ENCODE measurements at regions not wholly inside any gene's neighbourhood (a gene's known extent, or its start where the extent isn't known, plus 50 kb on each side); places are given as distances from the start of the nearest gene placed in this dataset.
"Not testable (repeated sequence)": the region's sequence is repeated elsewhere in the genome, so short reads cannot be mapped to it uniquely, and the experiment has no call there.

DNA sequence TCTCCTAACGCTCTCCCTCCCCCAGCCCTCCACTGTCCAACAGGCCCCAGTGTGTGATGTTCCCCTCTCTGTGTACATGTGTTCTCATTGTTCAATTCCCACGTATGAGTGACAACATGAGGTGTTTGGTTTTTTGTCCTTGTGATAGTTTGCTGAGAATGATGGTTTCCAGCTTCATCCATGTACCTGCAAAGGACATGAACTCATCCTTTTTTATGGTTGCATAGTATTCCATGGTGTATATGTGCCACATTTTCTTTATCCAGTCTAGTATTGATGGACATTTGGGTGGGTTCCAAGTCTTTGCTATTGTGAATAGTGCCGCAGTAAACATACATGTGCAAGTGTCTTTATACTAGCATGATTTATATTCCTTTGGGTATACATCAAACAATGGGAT lies 347.4 kb downstream of the MAGEE1 start:
- DNase-seq (ENCODE audit: low spot score), result not testable (repeated sequence)

GRCh38 chrX:76796311-76796710 lies 368.8 kb downstream of the MAGEE1 start:
- no peak for DNase-seq (ENCODE audit: low spot score)

DNA sequence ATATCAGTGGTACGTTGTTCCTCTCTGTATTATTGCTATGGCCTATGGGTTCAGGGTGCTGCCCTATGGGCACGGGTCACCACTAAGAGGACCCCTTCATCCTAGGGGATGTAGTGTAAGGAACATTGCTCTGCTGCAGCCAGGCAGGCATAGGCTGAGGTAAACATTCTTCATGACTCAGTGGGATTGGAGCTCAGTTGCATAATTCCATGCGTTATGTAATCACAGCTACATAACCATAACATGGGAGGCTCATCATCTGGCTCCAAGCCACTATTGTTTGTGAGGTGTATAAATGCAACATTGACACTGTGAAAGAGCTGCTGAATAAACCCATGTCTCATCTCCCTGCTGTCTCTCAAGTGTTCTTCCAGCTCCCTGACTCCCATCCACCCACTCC lies 375.2 kb downstream of the MAGEE1 start:
- no peak for DNase-seq (ENCODE audit: low spot score)

DNA sequence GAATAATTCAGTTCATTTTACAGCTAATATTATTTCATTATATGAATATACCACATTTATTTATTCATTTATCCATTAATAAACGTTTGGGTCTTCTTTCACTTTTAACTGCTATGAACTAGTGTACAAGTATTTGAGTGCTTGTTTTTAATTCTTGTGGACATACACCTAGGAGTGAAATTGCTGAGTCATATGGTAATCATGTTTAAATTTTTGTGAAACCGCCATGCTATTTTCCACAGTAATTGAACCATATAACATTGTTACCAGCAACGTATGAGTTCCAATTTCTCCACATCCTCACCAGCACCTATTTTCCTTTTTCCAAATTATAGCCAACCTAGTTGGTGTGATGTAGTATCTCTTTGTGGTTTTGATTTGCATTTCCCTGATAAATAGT lies 388.2 kb downstream of the MAGEE1 start:
- DNase-seq (ENCODE audit: low spot score), result no peak

DNA sequence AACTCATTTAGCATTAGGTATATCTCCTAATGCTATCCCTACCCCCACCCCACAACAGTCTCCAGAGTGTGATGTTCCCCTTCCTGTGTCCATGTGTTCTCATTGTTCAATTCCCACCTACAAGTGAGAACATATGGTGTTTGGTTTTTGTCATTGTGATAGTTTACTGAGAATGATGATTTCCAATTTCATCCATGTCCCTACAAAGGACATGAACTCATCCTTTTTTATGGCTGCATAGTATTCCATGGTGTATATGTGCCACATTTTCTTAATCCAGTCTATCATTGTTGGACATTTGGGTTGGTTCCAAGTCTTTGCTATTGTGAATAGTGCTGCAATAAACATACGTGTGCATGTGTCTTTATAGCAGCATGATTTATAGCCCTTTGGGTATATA lies 389.8 kb downstream of the MAGEE1 start:
- DNase-seq (ENCODE audit: low spot score), result not testable (repeated sequence)

GRCh38 chrX:76821276-76821675 lies 393.8 kb downstream of the MAGEE1 start:
- no peak for DNase-seq (ENCODE audit: low spot score)

- no peak for DNase-seq (ENCODE audit: low spot score)
Measured at GRCh38 chrX:76827672-76828071, 400.2 kb downstream of the MAGEE1 start.

GRCh38 chrX:76840902-76841301 lies 413.4 kb downstream of the MAGEE1 start:
- DNase-seq (ENCODE audit: low spot score), result not testable (repeated sequence)

- no peak for DNase-seq (ENCODE audit: low spot score)
Measured at GRCh38 chrX:76850851-76851250, 423.3 kb downstream of the MAGEE1 start.

DNA sequence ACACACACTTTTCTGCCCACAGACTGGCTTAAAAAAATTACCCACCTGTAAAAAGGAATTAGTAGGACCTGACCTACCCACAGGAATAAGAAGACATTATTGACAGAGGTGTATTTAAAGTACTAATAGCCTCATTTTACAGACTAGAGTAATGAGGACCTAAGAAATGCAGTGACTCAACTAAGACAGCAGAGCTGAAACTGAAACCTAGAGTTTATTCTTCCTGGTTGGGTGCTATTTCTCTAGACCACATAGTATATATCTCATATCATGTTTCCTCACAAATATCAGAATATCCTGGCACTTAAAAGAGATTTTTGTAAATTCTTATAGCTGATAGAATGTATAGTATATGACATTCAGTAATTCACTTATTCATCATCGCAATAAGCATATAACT lies 435.0 kb downstream of the MAGEE1 start:
- DNase-seq (ENCODE audit: low spot score), result no peak

- no peak for DNase-seq (ENCODE audit: low spot score)
Measured at GRCh38 chrX:76893930-76894329, 466.4 kb downstream of the MAGEE1 start.

- DNase-seq (ENCODE audit: low spot score), result no peak
Measured at GRCh38 chrX:76915836-76916235, 488.3 kb downstream of the MAGEE1 start.

DNA sequence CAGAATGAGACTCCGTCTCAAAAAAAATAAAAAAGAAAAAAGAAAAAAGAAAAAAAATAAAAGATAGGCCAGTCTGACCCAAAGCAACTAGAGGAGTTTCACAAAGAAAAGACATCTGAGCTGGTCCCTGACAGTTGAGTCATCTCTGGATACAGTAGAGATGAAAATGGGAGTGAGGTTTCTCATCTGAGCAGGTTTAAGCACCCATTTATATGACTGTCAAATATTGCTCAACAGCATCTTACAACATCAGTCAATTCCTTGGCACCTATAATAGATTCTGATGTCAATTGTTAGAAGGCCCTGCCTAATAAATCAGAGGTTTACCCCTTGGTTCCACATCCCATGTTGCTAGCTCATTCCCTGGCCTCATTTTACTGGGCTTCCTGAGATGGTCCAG lies 490.5 kb downstream of the MAGEE1 start:
- no peak for DNase-seq (ENCODE audit: low spot score)

DNA sequence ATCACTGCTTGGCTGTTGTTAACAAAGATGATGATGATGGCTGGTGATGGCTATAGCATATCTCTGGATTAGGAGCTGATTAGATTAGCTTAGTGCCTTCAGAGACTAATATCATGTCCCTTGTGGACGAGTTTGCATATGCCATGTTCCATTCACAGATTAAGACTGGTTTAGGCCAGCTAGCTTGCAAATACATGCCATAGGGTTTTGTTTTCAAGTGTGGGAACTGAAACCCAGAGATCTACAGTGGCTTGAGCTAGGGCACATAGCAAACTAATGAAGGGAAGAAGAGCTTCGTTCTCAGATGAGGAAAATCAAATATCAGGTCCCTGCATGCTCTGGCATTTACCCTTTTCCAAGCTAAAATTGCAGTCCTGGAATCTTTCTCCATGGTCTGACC lies 492.3 kb downstream of the MAGEE1 start:
- no peak for DNase-seq (ENCODE audit: low spot score)

DNA sequence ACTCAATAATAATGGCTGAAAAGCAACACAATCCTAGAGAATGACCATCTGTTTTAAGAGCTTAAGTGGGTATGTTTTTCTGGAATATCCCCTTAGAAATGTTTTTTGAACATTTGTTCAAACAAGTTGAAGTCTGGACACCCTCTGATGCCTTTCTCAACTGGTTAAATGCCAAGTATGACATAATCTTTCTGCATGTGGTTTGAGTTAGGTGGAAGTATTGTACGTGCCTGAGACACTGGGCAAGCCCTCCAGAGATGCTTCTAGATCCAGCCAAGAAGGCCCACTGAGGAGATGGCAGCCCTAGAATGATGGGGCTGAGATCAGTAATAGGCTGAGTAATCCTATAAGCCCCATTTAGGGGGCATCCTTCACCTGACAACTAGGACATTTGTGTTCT lies 493.1 kb downstream of the MAGEE1 start:
- DNase-seq (ENCODE audit: low spot score), result no peak

DNA sequence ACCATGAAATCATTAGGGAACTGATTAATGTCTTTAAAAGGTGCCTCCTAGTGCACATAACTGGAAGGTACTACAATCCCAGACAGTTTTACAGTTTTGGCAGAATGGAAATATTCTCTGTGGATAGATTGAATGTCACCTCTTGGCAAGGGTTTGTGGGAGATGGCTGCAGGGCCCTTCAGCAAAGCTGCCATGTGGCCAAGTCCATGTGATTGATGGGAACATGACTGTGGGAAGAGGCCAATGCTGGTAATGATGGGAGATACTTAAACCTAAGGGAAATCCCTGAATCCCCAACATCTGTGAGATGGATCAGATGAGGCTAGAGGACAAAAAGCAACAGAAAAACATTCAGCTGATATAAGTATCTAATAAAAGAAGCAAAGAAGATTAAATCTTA lies 493.7 kb downstream of the MAGEE1 start:
- DNase-seq (ENCODE audit: low spot score), result no peak

GRCh38 chrX:76922100-76922499 lies 494.6 kb downstream of the MAGEE1 start:
- DNase-seq (ENCODE audit: low spot score), result no peak

GRCh38 chrX:76924616-76925015 lies 497.1 kb downstream of the MAGEE1 start:
- DNase-seq (ENCODE audit: low spot score), result not testable (repeated sequence)

- no peak for DNase-seq (ENCODE audit: low spot score)
Measured at GRCh38 chrX:76931518-76931917, 504.0 kb downstream of the MAGEE1 start.

- DNase-seq (ENCODE audit: low spot score), result no peak
Measured at GRCh38 chrX:76957485-76957884, 489.7 kb upstream of the FGF16 start.

DNA sequence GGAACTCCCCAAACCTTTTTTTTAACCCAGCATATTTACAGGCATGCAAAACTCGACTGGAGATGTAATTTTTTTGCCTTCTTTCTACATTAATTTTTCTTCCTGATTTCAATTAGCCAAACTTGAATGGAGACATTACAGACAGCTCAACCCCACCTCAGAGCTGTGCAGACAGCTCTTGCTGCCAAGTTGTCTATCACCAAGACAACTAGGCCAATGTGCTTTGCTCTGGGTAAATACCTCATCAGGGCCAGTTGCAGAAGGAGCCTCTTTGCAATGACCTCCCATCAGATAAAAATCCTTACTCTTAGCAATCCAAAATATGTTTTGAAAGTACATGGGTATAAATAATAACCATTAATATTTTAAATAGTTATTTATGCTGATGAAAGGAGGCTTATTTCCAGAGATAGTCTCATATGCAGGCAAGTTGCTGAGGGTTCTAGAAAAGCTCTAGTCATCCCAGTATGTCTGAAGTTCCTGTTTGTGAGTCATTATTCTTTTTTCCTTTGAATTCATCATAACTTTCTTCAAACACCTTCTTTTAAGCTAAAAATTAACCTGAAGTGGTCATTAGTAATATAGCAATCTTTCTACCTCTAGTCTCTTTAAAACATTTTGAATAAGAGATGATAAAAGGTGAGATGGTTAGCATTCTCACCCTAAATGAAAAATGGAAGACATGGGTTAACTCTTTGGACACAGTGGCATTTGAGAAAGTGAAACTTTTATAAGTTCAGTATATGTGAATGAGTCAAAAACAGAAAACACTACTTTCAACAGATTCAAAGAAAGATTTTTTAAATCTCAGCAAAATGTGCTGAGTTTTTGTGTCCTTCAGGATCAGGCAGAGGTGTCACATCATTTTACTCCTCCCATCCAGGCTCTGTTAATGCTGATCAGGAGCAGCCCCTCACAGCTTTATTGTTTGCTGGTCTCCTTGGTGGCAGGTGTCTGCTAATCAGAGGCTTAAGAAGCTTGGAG lies 475.5 kb upstream of the FGF16 start:
- DNase-seq (ENCODE audit: low spot score), result no peak

GRCh38 chrX:76977452-76977851 lies 469.7 kb upstream of the FGF16 start:
- DNase-seq (ENCODE audit: low spot score), result no peak

GRCh38 chrX:76987381-76987780 lies 459.8 kb upstream of the FGF16 start:
- no peak for DNase-seq (ENCODE audit: low spot score)

DNA sequence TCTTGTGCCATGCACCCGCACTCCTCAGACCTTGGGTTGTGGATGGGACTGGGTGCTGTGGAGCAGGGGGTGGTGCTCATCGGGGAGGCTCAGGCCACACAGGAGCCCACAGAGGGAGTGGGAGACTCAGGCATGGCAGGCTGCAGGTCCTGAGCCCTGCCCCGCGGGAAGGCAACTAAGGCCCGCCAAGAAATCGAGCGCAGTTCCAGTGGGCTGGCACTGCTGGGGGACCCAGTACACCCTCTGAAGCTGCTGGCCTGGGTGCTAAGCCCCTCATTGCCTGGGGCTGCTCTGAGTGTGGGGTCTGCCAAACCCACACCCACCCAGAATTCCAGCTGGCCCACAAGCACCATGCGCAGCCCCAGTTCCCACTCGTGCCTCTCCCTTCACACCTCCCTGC lies 450.5 kb upstream of the FGF16 start:
- DNase-seq (ENCODE audit: low spot score), result no peak
